ENCODE measurements at regions not wholly inside any gene's neighbourhood (a gene's known extent, or its start where the extent isn't known, plus 50 kb on each side); places are given as distances from the start of the nearest gene placed in this dataset.
A peak's percentile ranks its signal among the peaks of the same experiment; 100 is the strongest.

GRCh38 chr6:170149681-170150589 lies 140.9 kb downstream of the DLL1 start:
- ATAC-seq = no peak
- 83 to 93% methylated on average over 6 to 9 of the region's 9 CpGs for WGBS, 2 donors
- TF ChIP-seq POLR2A (IDR thresholded peaks at IDR 0.05) (no peak), CTCF (IDR thresholded peaks at IDR 0.05) (no peak)
- Histone ChIP-seq H3K4me3 (no peak overlapping the region), H3K9me3 (no peaks in the 10 kb centered on the region), H3K27ac (no peak overlapping the region), H3K27me3 (no peaks in the 10 kb centered on the region), H3K36me3 (replicated peaks in 1 of 2; ENCODE audit: insufficient read depth in 1 of 2, low read depth in 2 of 2) (no peaks in the 10 kb centered on the region), H3K4me1 (peaks cover 18% of the 10 kb centered on the region)
- intact Hi-C loops (cut with DNase I) = no loop called here
- no peak for DNase-seq

GRCh38 chr6:170148709-170149470 lies 142.0 kb downstream of the DLL1 start:
- ATAC-seq = no peak
- peak in 1 of 4 donors; percentile 4 for DNase-seq
- WGBS, 2 donors = 65 to 83% methylated on average over 12 to 17 of the region's 17 CpGs
- intact Hi-C loops (cut with DNase I) = no loop called here
- Histone ChIP-seq H3K9me3 (no peaks in the 10 kb centered on the region), H3K4me3 (no peak overlapping the region), H3K36me3 (replicated peaks in 1 of 2; ENCODE audit: insufficient read depth in 1 of 2, low read depth in 2 of 2) (no peaks in the 10 kb centered on the region), H3K27me3 (no peaks in the 10 kb centered on the region), H3K4me1 (peaks cover 18% of the 10 kb centered on the region), H3K27ac (no peak overlapping the region)
- TF ChIP-seq CTCF (IDR thresholded peaks at IDR 0.05) (no peak), POLR2A (IDR thresholded peaks at IDR 0.05) (no peak)

GRCh38 chr6:170147832-170148708 lies 142.8 kb downstream of the DLL1 start:
- H3K27ac ChIP-seq = no peak overlapping the region
- H3K36me3 ChIP-seq (replicated peaks in 1 of 2; ENCODE audit: insufficient read depth in 1 of 2, low read depth in 2 of 2) = no peaks in the 10 kb centered on the region
- DNase-seq (peak in 1 of 4 donors; percentile 6), ATAC-seq (no peak)
- no peak overlapping the region for H3K4me3 ChIP-seq
- H3K4me1 ChIP-seq = peaks cover 12% of the 10 kb centered on the region
- WGBS, 2 donors = 58 to 75% methylated on average over 27 to 28 of the region's 30 CpGs
- no peaks in the 10 kb centered on the region for H3K9me3 ChIP-seq
- no peak for TF ChIP-seq CTCF (IDR thresholded peaks at IDR 0.05)
- no peak for TF ChIP-seq POLR2A (IDR thresholded peaks at IDR 0.05)
- intact Hi-C loops (cut with DNase I) = no loop called here
- H3K27me3 ChIP-seq = no peaks in the 10 kb centered on the region

GRCh38 chr6:170147056-170147787 lies 143.7 kb downstream of the DLL1 start:
- intact Hi-C loops (cut with DNase I) = no loop called here
- H3K27me3 ChIP-seq = no peaks in the 10 kb centered on the region
- no peaks in the 10 kb centered on the region for H3K9me3 ChIP-seq
- no peak overlapping the region for H3K4me3 ChIP-seq
- no peaks in the 10 kb centered on the region for H3K36me3 ChIP-seq (replicated peaks in 1 of 2; ENCODE audit: insufficient read depth in 1 of 2, low read depth in 2 of 2)
- peaks cover 3% of the 10 kb centered on the region for H3K4me1 ChIP-seq
- no peak overlapping the region for H3K27ac ChIP-seq
- TF ChIP-seq CTCF (IDR thresholded peaks at IDR 0.05) (no peak), POLR2A (IDR thresholded peaks at IDR 0.05) (no peak)
- WGBS, 2 donors = 74% methylated on average over 11 to 23 of the region's 23 CpGs
- ATAC-seq = no peak
- DNase-seq = peak in 1 of 4 donors; percentile 13

Data from body of pancreas (tissue), 4 donors.